OCI-LY3 (cell line): ENCODE measurements at regions not wholly inside any gene's neighbourhood (a gene's known extent, or its start where the extent isn't known, plus 50 kb on each side); places are given as distances from the start of the nearest gene placed in this dataset.
"Not testable (repeated sequence)": the region's sequence is repeated elsewhere in the genome, so short reads cannot be mapped to it uniquely, and the experiment has no call there.

Experiments
- EZH2phosphoT487 ChIP-seq: fragments of 200-600 bp; shearing (Covaris generic); IDR thresholded peaks from 2 replicates; pipeline ENCODE4 v1.6.1; 2018; ENCODE audit warnings: antibody characterized with exemption, mixed run types, low read depth
- TF ChIP-seq, protein P1 (sequence below): fragments of 200-600, 300-600 bp; sonication (generic); IDR thresholded peaks from 2 replicates; pipeline ENCODE4 v1.5.1; 2014; ENCODE audit warnings: antibody characterized with exemption, low read length, low read depth

DNA sequence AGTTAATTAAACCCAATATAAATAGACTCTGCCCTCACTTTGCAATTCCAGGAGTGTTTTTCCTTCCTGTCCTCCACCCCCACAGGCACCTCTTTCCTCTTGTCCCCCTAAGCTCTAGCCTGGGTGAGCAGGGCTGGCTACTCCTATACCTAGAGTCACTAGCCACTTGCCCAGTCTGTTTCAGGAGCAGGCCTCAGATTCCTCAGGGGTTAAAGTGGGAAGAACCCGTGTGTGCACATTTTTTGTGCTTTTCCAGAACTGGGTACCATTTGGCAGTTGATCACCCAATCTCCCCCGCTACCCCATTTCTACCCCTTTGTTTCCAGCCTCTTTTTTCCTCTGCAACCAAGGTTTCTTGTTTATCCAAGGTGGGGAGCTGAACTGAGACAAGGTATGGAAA, 153.4 kb downstream of the OR4F15 start:
- TF ChIP-seq, protein P1, sequence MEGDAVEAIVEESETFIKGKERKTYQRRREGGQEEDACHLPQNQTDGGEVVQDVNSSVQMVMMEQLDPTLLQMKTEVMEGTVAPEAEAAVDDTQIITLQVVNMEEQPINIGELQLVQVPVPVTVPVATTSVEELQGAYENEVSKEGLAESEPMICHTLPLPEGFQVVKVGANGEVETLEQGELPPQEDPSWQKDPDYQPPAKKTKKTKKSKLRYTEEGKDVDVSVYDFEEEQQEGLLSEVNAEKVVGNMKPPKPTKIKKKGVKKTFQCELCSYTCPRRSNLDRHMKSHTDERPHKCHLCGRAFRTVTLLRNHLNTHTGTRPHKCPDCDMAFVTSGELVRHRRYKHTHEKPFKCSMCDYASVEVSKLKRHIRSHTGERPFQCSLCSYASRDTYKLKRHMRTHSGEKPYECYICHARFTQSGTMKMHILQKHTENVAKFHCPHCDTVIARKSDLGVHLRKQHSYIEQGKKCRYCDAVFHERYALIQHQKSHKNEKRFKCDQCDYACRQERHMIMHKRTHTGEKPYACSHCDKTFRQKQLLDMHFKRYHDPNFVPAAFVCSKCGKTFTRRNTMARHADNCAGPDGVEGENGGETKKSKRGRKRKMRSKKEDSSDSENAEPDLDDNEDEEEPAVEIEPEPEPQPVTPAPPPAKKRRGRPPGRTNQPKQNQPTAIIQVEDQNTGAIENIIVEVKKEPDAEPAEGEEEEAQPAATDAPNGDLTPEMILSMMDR = not testable (repeated sequence)
- not testable (repeated sequence) for TF ChIP-seq EZH2phosphoT487
